MG63 (cell line): ENCODE measurements at regions not wholly inside any gene's neighbourhood (a gene's known extent, or its start where the extent isn't known, plus 50 kb on each side); places are given as distances from the start of the nearest gene placed in this dataset.

Experiments
- DNase-seq: peaks from one replicate; pipeline ENCODE4 v3.0.0-alpha.2; 2020
- H3K27me3 ChIP-seq: fragments of 250-450 bp; sonication (Bioruptor Pico); 2 replicates; pipeline ENCODE4 v1.5.1; 2020; ENCODE audit warnings: mild to moderate bottlenecking, moderate library complexity
- H3K36me3 ChIP-seq: fragments of 250-450 bp; sonication (Bioruptor Pico); 2 replicates; pipeline ENCODE4 v1.5.1; 2020; ENCODE audit warnings: mild to moderate bottlenecking, moderate library complexity
- H3K4me3 ChIP-seq: fragments of 250-450 bp; sonication (Bioruptor Pico); 2 replicates; pipeline ENCODE4 v1.5.1; 2020; ENCODE audit warnings: mild to moderate bottlenecking, moderate library complexity
- H3K9me3 ChIP-seq: fragments of 250-450 bp; sonication (Bioruptor Pico); 2 replicates; pipeline ENCODE4 v1.5.1; 2020; ENCODE audit warnings: mild to moderate bottlenecking, moderate library complexity

- no peak for DNase-seq
- H3K9me3 ChIP-seq, result no peaks in the 10 kb centered on the region
- H3K4me3 ChIP-seq, result no peak overlapping the region
- H3K36me3 ChIP-seq, result no peaks in the 10 kb centered on the region
- no peaks in the 10 kb centered on the region for H3K27me3 ChIP-seq
These were observed 59.5 kb upstream of the EXOC2 start for GRCh38 chr6:752438-752837.

- H3K4me3 ChIP-seq, result no peak overlapping the region
- H3K27me3 ChIP-seq, result no peaks in the 10 kb centered on the region
- H3K36me3 ChIP-seq, result no peaks in the 10 kb centered on the region
- DNase-seq, result no peak
- H3K9me3 ChIP-seq, result no peaks in the 10 kb centered on the region
These were observed 58.8 kb upstream of the EXOC2 start for GRCh38 chr6:751765-752164.

GRCh38 chr6:747921-748320 lies 55.0 kb upstream of the EXOC2 start:
- no peaks in the 10 kb centered on the region for H3K9me3 ChIP-seq
- no peak for DNase-seq
- no peak overlapping the region for H3K4me3 ChIP-seq
- no peaks in the 10 kb centered on the region for H3K36me3 ChIP-seq
- H3K27me3 ChIP-seq, result no peaks in the 10 kb centered on the region

- Histone ChIP-seq H3K36me3 (no peaks in the 10 kb centered on the region), H3K27me3 (no peaks in the 10 kb centered on the region), H3K9me3 (no peaks in the 10 kb centered on the region), H3K4me3 (no peak overlapping the region)
- DNase-seq, result no peak
These were observed 54.1 kb upstream of the EXOC2 start for GRCh38 chr6:747028-747427.

GRCh38 chr6:744666-745353 lies 51.9 kb upstream of the EXOC2 start:
- no peak for DNase-seq
- Histone ChIP-seq H3K4me3 (no peak overlapping the region), H3K36me3 (no peaks in the 10 kb centered on the region), H3K27me3 (no peaks in the 10 kb centered on the region), H3K9me3 (no peaks in the 10 kb centered on the region)

- Histone ChIP-seq H3K9me3 (no peaks in the 10 kb centered on the region), H3K36me3 (no peaks in the 10 kb centered on the region), H3K4me3 (no peak overlapping the region), H3K27me3 (no peaks in the 10 kb centered on the region)
- no peak for DNase-seq
These were observed 50.6 kb upstream of the EXOC2 start for GRCh38 chr6:743320-744096.
